OCI-LY3 (cell line): ENCODE measurements at regions not wholly inside any gene's neighbourhood (a gene's known extent, or its start where the extent isn't known, plus 50 kb on each side); places are given as distances from the start of the nearest gene placed in this dataset.

Source experiments
- H2AFZ ChIP-seq: fragments of 200-600, 300-600 bp; shearing (Covaris generic); 2 replicates; pipeline ENCODE4 v1.6.0; 2014; ENCODE audit warnings: antibody characterized with exemption, low read depth, low read length
- H3K27ac ChIP-seq: fragments of 200-600, 300-600 bp; sonication (generic); 2 replicates; pipeline ENCODE4 v1.5.1; 2014; ENCODE audit warnings: mild to moderate bottlenecking, low read length, moderate library complexity, mixed read lengths
- H3K27me3 ChIP-seq: fragments of 200-600, 300-600 bp; sonication (generic); 2 replicates; pipeline ENCODE4 v1.6.1; 2014; ENCODE audit warnings: low read depth, low read length, mixed read lengths
- H3K36me3 ChIP-seq: fragments of 200-600, 300-600 bp; sonication (generic); replicated peaks from 2 replicates; pipeline ENCODE3; 2014; ENCODE audit warnings: low read depth, low read length, mixed read lengths
- H3K4me1 ChIP-seq: fragments of 300-600, 200-600 bp; sonication (generic); 2 replicates; pipeline ENCODE4 v1.6.1; 2014; ENCODE audit warnings: low read length, mixed read lengths
- H3K4me2 ChIP-seq: fragments of 200-600, 300-600 bp; sonication (generic); 2 replicates; pipeline ENCODE4 v1.6.1; 2014; ENCODE audit warnings: low read length, mixed read lengths
- H3K4me3 ChIP-seq: fragments of 300-600, 200-600 bp; sonication (generic); 2 replicates; pipeline ENCODE4 v1.5.1; 2014; ENCODE audit warnings: antibody characterized with exemption, mild to moderate bottlenecking, low read length, moderate library complexity
- H3K79me2 ChIP-seq: fragments of 300-600, 200-600 bp; shearing (Covaris generic); 2 replicates; pipeline ENCODE4 v1.6.1; 2014; ENCODE audit warnings: mild to moderate bottlenecking, low read length, mixed read lengths
- H3K9ac ChIP-seq: fragments of 300-600, 200-600 bp; shearing (Covaris generic); 2 replicates; pipeline ENCODE4 v1.6.0; 2014; ENCODE audit warnings: mild to moderate bottlenecking, low read length, moderate library complexity
- H3K9me3 ChIP-seq: fragments of 200-600, 300-600 bp; shearing (Covaris generic); 2 replicates; pipeline ENCODE4 v1.6.1; 2014; ENCODE audit warnings: low read length, mixed read lengths; ENCODE audit not compliant: insufficient read depth
- H4K20me1 ChIP-seq: fragments of 200-600, 300-600 bp; sonication (generic); 2 replicates; pipeline ENCODE4 v1.6.1; 2016; ENCODE audit warnings: low read length, mixed read lengths; ENCODE audit not compliant: insufficient read depth
- CTCF ChIP-seq: fragments of 200-600, 300-600 bp; sonication (generic); IDR thresholded peaks from 2 replicates; pipeline ENCODE4 v1.5.1; 2014; ENCODE audit warnings: antibody characterized with exemption, low read length, low read depth
- EZH2phosphoT487 ChIP-seq: fragments of 200-600 bp; shearing (Covaris generic); IDR thresholded peaks from 2 replicates; pipeline ENCODE4 v1.6.1; 2018; ENCODE audit warnings: antibody characterized with exemption, mixed run types, low read depth

GRCh38 chr4:137376312-137376711, 156.0 kb downstream of the PCDH18 start:
- H3K36me3 ChIP-seq: no peaks in the 10 kb centered on the region
- TF ChIP-seq CTCF: no peak
- no peak overlapping the region for H3K27ac ChIP-seq
- no peaks in the 10 kb centered on the region for H3K79me2 ChIP-seq
- H3K4me1 ChIP-seq: peaks cover 25% of the 10 kb centered on the region
- H3K9me3 ChIP-seq: 0 out of 2 replicates have a peak, but pooled peaks cover 7% of the 10 kb centered on the region
- H3K27me3 ChIP-seq: no peaks in the 10 kb centered on the region
- no peaks in the 10 kb centered on the region for H4K20me1 ChIP-seq
- no peak overlapping the region for H3K4me3 ChIP-seq
- no peak overlapping the region for H2AFZ ChIP-seq
- H3K9ac ChIP-seq: no peak overlapping the region
- no peak overlapping the region for H3K4me2 ChIP-seq

- Histone ChIP-seq H3K79me2 (no peaks in the 10 kb centered on the region), H2AFZ (no peak overlapping the region), H3K27ac (no peak overlapping the region), H3K4me2 (no peak overlapping the region; the same call in 1 of the 2 replicates), H3K36me3 (no peaks in the 10 kb centered on the region), H3K4me1 (peaks cover 25% of the 10 kb centered on the region), H3K9ac (no peak overlapping the region), H3K9me3 (0 out of 2 replicates have a peak, but pooled peaks cover 7% of the 10 kb centered on the region), H3K27me3 (no peaks in the 10 kb centered on the region), H4K20me1 (no peaks in the 10 kb centered on the region), H3K4me3 (no peak overlapping the region)
- TF ChIP-seq EZH2phosphoT487: no peak
- TF ChIP-seq CTCF: no peak
Observed at GRCh38 chr4:137375111-137375850, 157.0 kb downstream of the PCDH18 start.

GRCh38 chr4:137370679-137371078, 161.6 kb downstream of the PCDH18 start:
- no peaks in the 10 kb centered on the region for H3K27me3 ChIP-seq
- no peak overlapping the region for H3K27ac ChIP-seq
- H3K4me1 ChIP-seq: peaks cover 32% of the 10 kb centered on the region

GRCh38 chr4:137370206-137370633, 162.1 kb downstream of the PCDH18 start:
- Histone ChIP-seq H2AFZ (no peak overlapping the region), H3K79me2 (no peaks in the 10 kb centered on the region), H3K27ac (no peak overlapping the region), H4K20me1 (no peaks in the 10 kb centered on the region), H3K4me1 (peaks cover 30% of the 10 kb centered on the region), H3K4me3 (no peak overlapping the region), H3K9ac (no peak overlapping the region), H3K4me2 (no peak overlapping the region), H3K36me3 (no peaks in the 10 kb centered on the region), H3K9me3 (0 out of 2 replicates have a peak, but pooled peaks cover 7% of the 10 kb centered on the region), H3K27me3 (no peaks in the 10 kb centered on the region)
- TF ChIP-seq CTCF (no peak), EZH2phosphoT487 (no peak)

More at GRCh38 chr4:137370679-137371078, 161.6 kb downstream of the PCDH18 start:
- no peak for TF ChIP-seq EZH2phosphoT487
- no peak for TF ChIP-seq CTCF
- Histone ChIP-seq H4K20me1 (no peaks in the 10 kb centered on the region), H3K79me2 (no peaks in the 10 kb centered on the region), H3K9ac (no peak overlapping the region), H2AFZ (no peak overlapping the region), H3K4me2 (no peak overlapping the region), H3K36me3 (no peaks in the 10 kb centered on the region), H3K4me3 (no peak overlapping the region), H3K9me3 (0 out of 2 replicates have a peak, but pooled peaks cover 7% of the 10 kb centered on the region)
